Activated T-helper 2 cell treated with anti-CD3 and anti-CD28 coated beads, Interferon-gamma antibody, Interleukin-2, Interleukin-4, amounts not matched to agents 10 μg/mL and 5 μg/mL and 100 μg/mL, durations not matched to agents 14 hours and 24 hours and 36 hours (primary cell): ENCODE measurements at regions not wholly inside any gene's neighbourhood (a gene's known extent, or its start where the extent isn't known, plus 50 kb on each side); places are given as distances from the start of the nearest gene placed in this dataset.

Experiments
- DNase-seq: peaks from one replicate; pipeline ENCODE4 v3.0.0; 2021; ENCODE audit warnings: low spot score
- H3K27ac Mint-ChIP-seq: one replicate; pipeline ENCODE4 v1.8.0; 2021; ENCODE audit warnings: mixed read lengths
- H3K27me3 Mint-ChIP-seq: one replicate; pipeline ENCODE4 v1.8.0; 2021; ENCODE audit warnings: low read depth, mixed read lengths
- H3K36me3 Mint-ChIP-seq: one replicate; pipeline ENCODE4 v1.8.0; 2021; ENCODE audit warnings: low read depth, mixed read lengths
- H3K4me1 Mint-ChIP-seq: one replicate; pipeline ENCODE4 v1.8.0; 2021; ENCODE audit warnings: low read depth, mixed read lengths
- H3K4me3 Mint-ChIP-seq: one replicate; pipeline ENCODE4 v1.8.0; 2021; ENCODE audit warnings: low read depth, mild to moderate bottlenecking, moderate library complexity, mixed read lengths
- H3K9me3 Mint-ChIP-seq: one replicate; pipeline ENCODE4 v1.8.0; 2021; ENCODE audit warnings: mixed read lengths
- intact Hi-C: fragments of 100-400 bp; cut with micrococcal nuclease; formaldehyde crosslinking; loops from one replicate; pipeline ENCODE4 v1.15.1; 2023

DNA sequence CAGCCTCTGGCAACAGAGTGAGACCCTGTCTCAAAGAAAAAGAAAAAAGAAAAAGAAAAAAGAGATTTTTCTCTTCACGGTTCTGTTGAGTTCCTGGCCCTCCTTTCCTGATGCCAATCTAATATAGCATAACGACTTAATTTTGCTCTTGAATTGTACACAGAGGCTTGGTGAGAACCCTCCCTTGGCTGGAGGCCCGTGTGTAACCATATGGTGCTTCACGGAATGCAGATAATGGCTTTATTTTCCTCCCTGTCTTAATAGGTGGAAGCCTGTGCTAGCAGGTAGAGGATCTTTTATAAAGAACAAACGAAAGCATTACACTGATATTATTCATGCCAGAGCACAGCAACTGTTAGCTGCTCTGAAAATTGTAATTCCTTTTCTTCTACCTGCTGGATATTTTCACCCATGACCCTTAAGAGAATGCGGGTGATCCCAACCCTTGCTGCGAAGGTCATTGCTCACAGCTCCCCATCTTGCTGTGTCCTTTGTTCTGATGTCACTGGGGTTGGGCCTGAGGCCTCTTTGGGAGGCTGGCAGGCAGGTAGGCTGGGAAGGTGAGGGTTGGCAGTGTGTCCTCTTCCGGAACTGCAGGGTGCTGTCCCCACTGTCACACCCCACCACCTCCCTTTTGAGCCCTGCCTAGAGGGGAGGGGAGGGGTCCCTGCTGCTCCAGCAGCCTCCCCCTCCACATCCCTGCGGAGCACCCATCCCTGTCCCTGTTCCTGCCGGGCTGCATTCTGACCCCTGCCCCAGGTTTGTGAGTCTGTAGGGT lies 83.8 kb upstream of the STOX2 start:
- intact Hi-C loops: no loop called here
- Mint-ChIP-seq H3K4me3 (no peak overlapping the region), H3K27me3 (peaks cover 2% of the 10 kb centered on the region), H3K27ac (no peak overlapping the region), H3K9me3 (no peaks in the 10 kb centered on the region), H3K36me3 (no peaks in the 10 kb centered on the region), H3K4me1 (no peaks in the 10 kb centered on the region)
- DNase-seq: no peak

DNA sequence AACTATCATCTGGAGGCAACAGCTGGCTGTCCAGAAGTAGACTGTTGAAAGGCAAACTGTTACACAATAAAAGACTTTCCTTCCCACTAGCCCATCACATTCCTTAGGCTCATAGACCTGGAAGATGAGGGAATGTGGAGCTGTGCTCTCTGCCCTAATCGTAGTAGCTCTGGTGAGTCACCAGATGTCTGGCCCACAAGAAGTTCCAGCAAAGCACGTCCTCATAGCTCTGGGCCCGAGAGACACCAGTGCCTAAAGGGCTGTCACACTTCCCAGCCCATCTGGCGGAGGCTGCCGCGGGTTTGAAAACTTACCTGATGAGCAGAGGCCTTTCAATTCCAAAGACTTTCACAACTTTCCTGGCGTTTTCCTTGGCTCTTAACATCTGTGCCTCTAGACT lies 81.7 kb upstream of the STOX2 start:
- Mint-ChIP-seq H3K4me1 (peaks cover 6% of the 10 kb centered on the region), H3K36me3 (no peaks in the 10 kb centered on the region), H3K27me3 (peaks cover 4% of the 10 kb centered on the region), H3K9me3 (no peaks in the 10 kb centered on the region), H3K4me3 (no peak overlapping the region), H3K27ac (no peak overlapping the region)
- intact Hi-C loops: no loop called here
- no peak for DNase-seq

DNA sequence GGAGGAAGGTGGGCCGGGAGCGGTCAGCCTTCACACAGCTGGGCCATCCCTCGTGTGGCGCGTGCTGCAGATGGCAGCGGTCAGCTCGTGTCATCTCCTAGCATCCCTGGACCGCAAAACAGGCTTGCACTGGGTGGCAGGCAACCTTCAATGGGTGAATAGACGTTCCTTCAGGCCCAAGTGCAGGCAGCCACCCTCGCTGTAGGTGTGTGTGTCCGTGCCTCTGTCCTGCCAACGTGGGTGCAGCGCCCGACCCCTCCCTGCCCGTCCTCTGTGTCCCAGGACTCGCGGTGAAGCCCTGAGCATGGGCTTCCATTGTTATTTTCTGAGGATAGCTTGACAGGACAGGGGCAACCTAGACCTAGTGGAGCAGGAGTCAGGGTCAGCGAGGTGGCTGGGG lies 79.8 kb upstream of the STOX2 start:
- intact Hi-C loops: no loop called here
- no peak for DNase-seq
- H3K9me3 Mint-ChIP-seq: no peaks in the 10 kb centered on the region
- no peak overlapping the region for H3K4me3 Mint-ChIP-seq
- peaks cover 6% of the 10 kb centered on the region for H3K27me3 Mint-ChIP-seq
- H3K4me1 Mint-ChIP-seq: peaks cover 6% of the 10 kb centered on the region
- no peaks in the 10 kb centered on the region for H3K36me3 Mint-ChIP-seq
- H3K27ac Mint-ChIP-seq: no peak overlapping the region

DNA sequence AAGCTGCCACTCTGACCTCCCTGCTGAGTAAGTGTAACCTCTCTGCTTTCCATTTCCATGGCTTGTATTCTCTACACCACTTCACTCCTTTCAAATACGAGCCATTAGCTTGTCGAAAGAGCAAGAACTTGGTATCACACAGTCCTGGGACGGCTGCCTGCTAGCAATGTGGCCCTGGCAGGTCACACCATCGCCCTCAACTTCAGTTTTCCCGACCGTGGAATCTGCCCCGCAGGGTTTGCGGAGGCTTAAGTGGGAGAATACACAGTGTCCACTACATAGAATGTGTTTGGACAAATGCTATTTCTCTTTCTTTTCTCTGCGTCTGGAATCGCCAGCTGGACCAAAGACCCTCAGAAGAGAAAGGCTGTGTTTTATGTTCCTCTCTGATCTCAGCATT lies 78.6 kb upstream of the STOX2 start:
- intact Hi-C loops: no loop called here
- H3K4me3 Mint-ChIP-seq: no peak overlapping the region
- no peak overlapping the region for H3K27ac Mint-ChIP-seq
- peaks cover 6% of the 10 kb centered on the region for H3K27me3 Mint-ChIP-seq
- H3K4me1 Mint-ChIP-seq: peaks cover 6% of the 10 kb centered on the region
- H3K36me3 Mint-ChIP-seq: no peaks in the 10 kb centered on the region
- no peak for DNase-seq
- H3K9me3 Mint-ChIP-seq: no peaks in the 10 kb centered on the region

DNA sequence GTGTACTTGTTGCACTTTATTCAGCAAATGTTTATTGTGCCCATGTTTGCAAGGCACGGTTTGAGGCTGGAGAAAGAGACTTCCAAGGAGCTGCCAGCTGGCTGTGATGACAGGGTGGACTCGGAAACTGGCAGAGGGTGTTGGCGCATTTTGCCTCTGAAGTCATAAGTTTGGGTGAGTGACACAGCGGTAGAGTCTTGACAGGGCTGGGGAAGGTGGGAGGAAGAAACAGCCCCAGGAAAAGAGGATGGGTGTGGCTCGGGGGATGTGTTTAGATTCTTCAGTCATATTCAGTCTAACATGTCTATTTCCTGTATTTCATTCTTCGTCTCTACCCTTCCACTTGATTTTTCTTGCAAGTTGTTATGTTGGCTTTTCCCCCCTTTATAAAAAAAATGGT lies 77.0 kb upstream of the STOX2 start:
- no peak for DNase-seq
- Mint-ChIP-seq H3K27me3 (peaks cover 6% of the 10 kb centered on the region), H3K9me3 (no peaks in the 10 kb centered on the region), H3K36me3 (no peaks in the 10 kb centered on the region), H3K27ac (no peak overlapping the region), H3K4me1 (peaks cover 6% of the 10 kb centered on the region), H3K4me3 (no peak overlapping the region)
- intact Hi-C loops: no loop called here

DNA sequence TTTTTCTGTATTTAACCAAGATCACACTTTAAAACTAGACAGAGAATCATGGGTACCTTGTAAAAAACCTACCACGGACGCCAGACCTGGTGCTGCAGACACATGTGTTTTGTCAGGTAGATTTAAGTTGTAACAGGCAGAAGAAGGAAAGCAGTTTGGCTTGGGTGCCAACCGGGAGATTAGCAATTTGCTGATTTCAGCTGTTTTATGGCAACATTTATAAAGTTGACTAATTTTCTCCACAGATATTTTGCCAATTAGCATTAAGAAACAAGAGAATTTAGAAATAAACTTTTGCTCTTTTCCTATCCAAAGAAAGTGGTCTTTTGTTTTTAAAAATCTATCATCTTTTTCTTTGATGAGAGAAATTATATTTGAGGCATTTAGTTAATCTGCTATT lies 76.3 kb upstream of the STOX2 start:
- H3K36me3 Mint-ChIP-seq: no peaks in the 10 kb centered on the region
- DNase-seq: no peak
- H3K4me1 Mint-ChIP-seq: peaks cover 6% of the 10 kb centered on the region
- intact Hi-C loops: no loop called here
- H3K27ac Mint-ChIP-seq: no peak overlapping the region
- peaks cover 6% of the 10 kb centered on the region for H3K27me3 Mint-ChIP-seq
- no peak overlapping the region for H3K4me3 Mint-ChIP-seq
- no peaks in the 10 kb centered on the region for H3K9me3 Mint-ChIP-seq

DNA sequence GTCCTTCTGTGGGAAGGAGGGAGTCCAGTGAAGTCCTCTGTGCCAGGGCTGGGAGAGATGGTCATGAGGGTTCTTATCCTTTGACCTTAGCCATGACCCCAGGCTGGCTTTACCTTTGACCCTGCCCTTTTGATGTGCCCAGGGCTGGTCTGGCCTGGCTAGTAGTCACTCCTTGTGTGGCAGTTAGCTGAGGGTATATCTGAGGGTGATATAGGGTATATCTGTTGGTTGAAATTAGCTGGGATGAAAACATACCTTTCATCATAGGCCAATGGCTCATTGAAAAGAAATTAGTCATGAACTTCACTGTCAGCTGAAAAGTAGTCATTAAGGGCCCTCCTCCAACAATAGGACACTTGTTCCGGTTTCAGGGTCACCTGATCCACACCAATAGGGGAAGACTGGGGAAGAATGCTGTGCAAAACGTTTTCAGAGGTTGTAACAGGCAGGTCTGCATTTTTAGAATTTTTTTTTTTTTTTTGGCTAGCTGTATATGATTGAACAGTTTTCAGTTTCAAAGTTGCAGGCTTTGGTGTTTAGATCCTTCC lies 74.6 kb upstream of the STOX2 start:
- Mint-ChIP-seq H3K36me3 (no peaks in the 10 kb centered on the region), H3K9me3 (no peaks in the 10 kb centered on the region), H3K4me3 (no peak overlapping the region), H3K4me1 (peaks cover 6% of the 10 kb centered on the region), H3K27ac (no peak overlapping the region), H3K27me3 (peaks cover 6% of the 10 kb centered on the region)
- intact Hi-C loops: no loop called here
- no peak for DNase-seq

DNA sequence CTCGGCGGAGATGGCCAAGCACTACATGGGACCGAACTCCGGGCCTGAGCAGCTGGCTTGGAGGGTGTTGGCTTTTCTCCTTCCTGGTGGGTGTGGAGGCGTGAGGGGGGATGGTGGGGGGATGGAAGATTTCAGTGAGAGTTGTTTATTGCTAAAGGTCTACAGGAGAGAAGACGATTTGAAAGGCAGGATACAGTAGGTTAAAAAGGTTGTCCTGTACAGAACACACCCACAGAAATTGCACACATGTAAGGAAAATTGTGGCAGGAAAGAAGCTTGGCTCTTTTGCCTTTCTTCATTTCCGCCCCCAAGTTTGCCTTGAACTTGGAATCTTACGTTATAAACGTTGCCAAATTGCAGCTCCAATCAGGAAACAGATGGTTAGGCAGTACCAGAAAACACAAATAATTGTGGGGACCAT lies 74.1 kb upstream of the STOX2 start:
- intact Hi-C loops: no loop called here
- Mint-ChIP-seq H3K27ac (no peak overlapping the region), H3K9me3 (no peaks in the 10 kb centered on the region), H3K27me3 (peaks cover 8% of the 10 kb centered on the region), H3K4me1 (peaks cover 6% of the 10 kb centered on the region), H3K36me3 (no peaks in the 10 kb centered on the region), H3K4me3 (no peak overlapping the region)
- DNase-seq: no peak

DNA sequence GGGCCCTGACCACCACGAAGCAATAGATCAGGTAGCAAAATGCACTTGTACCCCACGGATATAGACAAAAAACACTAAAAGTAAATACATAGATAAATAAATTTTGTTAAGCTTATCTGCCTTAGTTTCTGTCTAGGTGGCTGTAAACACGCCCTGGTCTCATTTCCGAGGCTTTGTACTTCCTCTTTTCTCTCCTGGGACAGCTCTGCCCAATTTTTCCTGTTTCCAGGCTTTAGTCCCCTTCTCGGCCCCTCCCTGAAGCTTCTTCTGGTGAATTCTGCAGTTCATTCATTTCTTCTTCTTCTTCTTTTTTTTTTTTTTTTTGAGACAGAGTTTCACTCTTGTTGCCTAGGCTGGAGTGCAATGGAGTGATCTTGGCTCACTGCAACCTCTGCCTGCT lies 73.4 kb upstream of the STOX2 start:
- H3K4me1 Mint-ChIP-seq: peaks cover 6% of the 10 kb centered on the region
- DNase-seq: no peak
- H3K36me3 Mint-ChIP-seq: no peaks in the 10 kb centered on the region
- H3K9me3 Mint-ChIP-seq: no peaks in the 10 kb centered on the region
- intact Hi-C loops: no loop called here
- no peak overlapping the region for H3K4me3 Mint-ChIP-seq
- peaks cover 9% of the 10 kb centered on the region for H3K27me3 Mint-ChIP-seq
- H3K27ac Mint-ChIP-seq: no peak overlapping the region

DNA sequence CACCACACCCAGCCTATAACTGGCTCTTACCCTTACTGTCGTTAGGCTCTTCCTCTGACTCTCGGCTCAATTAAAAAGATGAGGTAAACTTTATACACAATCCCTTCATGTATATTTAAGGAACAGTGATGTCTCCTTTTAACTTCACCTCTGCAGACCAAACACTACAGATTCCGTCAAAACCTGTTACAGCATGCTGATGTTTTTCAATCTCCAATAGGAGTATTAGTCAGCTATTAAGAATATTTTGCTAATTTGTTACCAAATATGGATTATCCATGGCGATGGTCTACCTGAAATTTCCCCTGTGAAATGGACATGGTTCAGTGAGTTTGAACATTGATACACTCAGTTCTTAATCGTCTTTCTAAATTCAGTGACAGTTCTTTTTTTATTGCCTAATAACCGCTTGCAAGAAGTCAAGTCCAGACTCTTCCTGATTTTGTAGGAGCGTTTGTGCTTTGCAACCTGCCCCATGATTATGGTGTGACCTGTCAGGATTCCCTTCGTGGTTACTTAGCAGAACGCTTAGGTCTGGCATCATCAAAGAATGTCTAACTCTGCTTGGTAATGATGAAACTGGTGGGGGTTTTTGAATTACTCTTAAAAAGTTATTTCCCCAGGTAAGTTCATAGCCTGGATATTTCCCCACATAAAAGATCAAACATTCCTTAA lies 72.2 kb upstream of the STOX2 start:
- no peak overlapping the region for H3K27ac Mint-ChIP-seq
- intact Hi-C loops: no loop called here
- DNase-seq: no peak
- H3K4me1 Mint-ChIP-seq: peaks cover 5% of the 10 kb centered on the region
- H3K9me3 Mint-ChIP-seq: no peaks in the 10 kb centered on the region
- peaks cover 8% of the 10 kb centered on the region for H3K27me3 Mint-ChIP-seq
- H3K4me3 Mint-ChIP-seq: no peak overlapping the region
- no peaks in the 10 kb centered on the region for H3K36me3 Mint-ChIP-seq

DNA sequence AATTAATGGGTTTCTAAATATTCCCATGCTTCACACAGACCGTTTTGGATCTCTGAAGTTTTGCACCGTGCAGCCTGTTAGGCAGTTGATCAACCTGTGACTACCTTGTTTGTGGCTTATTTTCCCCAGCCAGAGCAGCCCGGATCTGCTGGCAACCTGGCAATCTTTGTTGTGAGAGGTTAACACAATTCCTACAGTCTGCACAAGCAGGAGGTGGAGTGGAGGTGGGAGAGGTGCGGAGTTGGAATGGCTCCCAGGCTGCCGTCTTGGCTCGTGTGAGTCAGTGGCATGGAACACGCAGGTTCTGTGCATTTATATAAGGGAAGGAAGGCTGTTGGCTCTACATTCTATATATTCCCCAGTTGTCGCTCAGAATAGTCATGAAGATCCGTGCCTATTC lies 70.9 kb upstream of the STOX2 start:
- no peaks in the 10 kb centered on the region for H3K9me3 Mint-ChIP-seq
- intact Hi-C loops: no loop called here

DNA sequence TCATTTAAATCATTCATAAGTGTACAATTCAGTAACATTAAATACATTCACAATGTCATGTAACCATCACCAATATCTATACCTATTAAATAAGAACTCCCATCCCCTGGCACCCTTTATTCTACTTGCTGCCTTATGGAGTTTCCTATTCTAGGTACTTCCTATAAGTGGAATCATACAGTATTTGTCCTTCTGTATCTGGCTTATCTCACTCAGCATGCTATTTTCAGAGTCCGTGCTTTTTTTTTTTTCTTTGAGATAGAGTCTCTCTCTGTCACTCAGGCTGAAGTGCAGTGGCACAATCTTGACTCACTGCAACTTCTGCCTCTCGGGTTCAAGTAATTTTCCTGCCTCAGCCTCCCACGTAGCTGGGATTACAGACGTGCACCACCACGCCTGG lies 67.9 kb upstream of the STOX2 start:
- intact Hi-C loops: no loop called here
- H3K4me3 Mint-ChIP-seq: no peak overlapping the region
- H3K36me3 Mint-ChIP-seq: no peaks in the 10 kb centered on the region
- H3K4me1 Mint-ChIP-seq: no peaks in the 10 kb centered on the region
- DNase-seq: no peak
- H3K27me3 Mint-ChIP-seq: peaks cover 5% of the 10 kb centered on the region
- no peak overlapping the region for H3K27ac Mint-ChIP-seq
- H3K9me3 Mint-ChIP-seq: no peaks in the 10 kb centered on the region

More for the DNA sequence above, 70.9 kb upstream of the STOX2 start:
- Mint-ChIP-seq H3K27ac (no peak overlapping the region), H3K27me3 (peaks cover 5% of the 10 kb centered on the region), H3K4me3 (no peak overlapping the region), H3K4me1 (no peaks in the 10 kb centered on the region), H3K36me3 (no peaks in the 10 kb centered on the region)
- DNase-seq: no peak

DNA sequence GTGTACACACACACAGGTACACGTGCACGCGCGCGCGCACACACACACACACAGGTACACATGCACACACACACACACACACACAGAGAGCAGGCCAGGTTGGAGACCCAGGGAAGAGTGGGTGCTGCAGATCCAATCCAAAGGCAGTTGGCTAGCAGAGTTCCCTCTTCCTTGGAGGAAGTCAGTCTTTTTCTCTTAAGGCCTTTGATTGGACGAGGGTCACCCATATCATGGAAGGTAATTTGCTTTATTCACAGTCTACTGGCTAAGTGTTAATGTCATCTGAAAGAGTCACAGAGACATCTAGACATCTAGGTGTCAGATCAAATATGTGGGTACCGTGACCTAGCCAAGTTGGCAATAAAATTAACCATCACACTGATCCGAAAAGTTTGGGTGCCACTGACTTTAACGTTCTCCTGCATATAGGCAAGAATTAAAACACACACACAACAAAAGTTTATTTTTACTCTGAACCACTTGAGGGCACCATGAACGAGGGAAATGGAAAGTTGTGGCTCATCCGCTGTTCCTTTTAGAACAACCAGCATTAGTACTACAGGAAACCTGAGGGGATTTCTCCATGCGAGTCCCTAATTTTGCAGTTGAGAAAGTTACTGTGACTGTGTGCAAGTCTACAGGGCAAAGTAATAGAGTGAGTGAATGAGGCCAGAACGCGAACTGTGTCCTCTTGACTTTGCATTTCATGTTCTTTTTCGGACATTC lies 66.0 kb upstream of the STOX2 start:
- Mint-ChIP-seq H3K9me3 (no peaks in the 10 kb centered on the region), H3K4me1 (no peaks in the 10 kb centered on the region), H3K4me3 (no peak overlapping the region), H3K36me3 (no peaks in the 10 kb centered on the region), H3K27me3 (peaks cover 5% of the 10 kb centered on the region), H3K27ac (no peak overlapping the region)
- DNase-seq: no peak
- intact Hi-C loops: no loop called here
